ENCODE measurements at regions not wholly inside any gene's neighbourhood (a gene's known extent, or its start where the extent isn't known, plus 50 kb on each side); places are given as distances from the start of the nearest gene placed in this dataset.

DNA sequence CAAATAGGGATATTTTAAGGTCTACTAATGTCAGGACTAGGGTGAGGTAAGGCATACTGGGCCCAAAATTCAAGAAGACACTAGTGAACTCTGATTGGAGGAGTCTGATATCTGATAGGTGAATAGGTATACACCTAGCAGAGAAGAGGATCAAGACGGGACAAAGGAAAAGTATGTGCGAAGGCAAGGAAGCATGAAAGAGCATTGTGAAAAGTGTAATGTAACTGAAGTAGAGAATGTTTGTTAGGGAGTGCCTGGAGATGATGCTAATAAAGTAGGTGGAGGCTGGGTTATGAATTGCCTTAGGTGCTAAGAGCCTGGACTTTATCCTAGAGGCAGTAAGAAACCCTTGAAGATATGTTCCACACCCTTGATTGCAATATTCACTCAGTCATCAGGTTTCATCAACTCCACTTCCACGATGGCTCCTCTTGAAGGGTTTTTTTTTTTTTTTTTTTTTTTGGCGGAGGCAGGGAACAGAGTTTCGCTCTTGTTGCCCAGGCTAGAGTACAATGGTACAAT, 49.9 kb upstream of the XIAP start:
- TF ChIP-seq, protein P1, sequence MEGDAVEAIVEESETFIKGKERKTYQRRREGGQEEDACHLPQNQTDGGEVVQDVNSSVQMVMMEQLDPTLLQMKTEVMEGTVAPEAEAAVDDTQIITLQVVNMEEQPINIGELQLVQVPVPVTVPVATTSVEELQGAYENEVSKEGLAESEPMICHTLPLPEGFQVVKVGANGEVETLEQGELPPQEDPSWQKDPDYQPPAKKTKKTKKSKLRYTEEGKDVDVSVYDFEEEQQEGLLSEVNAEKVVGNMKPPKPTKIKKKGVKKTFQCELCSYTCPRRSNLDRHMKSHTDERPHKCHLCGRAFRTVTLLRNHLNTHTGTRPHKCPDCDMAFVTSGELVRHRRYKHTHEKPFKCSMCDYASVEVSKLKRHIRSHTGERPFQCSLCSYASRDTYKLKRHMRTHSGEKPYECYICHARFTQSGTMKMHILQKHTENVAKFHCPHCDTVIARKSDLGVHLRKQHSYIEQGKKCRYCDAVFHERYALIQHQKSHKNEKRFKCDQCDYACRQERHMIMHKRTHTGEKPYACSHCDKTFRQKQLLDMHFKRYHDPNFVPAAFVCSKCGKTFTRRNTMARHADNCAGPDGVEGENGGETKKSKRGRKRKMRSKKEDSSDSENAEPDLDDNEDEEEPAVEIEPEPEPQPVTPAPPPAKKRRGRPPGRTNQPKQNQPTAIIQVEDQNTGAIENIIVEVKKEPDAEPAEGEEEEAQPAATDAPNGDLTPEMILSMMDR (IDR thresholded peaks at IDR 0.05): no peak
- peak in 1 of 2 donors; percentile 33 for TF ChIP-seq POLR2A (IDR thresholded peaks at IDR 0.05)
